ENCODE measurements at regions not wholly inside any gene's neighbourhood (a gene's known extent, or its start where the extent isn't known, plus 50 kb on each side); places are given as distances from the start of the nearest gene placed in this dataset.

GRCh38 chr4:33262824-33263223 lies 2542.7 kb downstream of the PCDH7 start:
- no peaks in the 10 kb centered on the region for H3K9me3 ChIP-seq (ENCODE audit: control insufficient read depth, low read depth, low read length)
- no peaks in the 10 kb centered on the region; a peak in 1 of 5 replicates for H3K9me3 Mint-ChIP-seq

More at GRCh38 chr4:33262824-33263223, 2542.7 kb downstream of the PCDH7 start:
- no peak overlapping the region for H2AFZ ChIP-seq (ENCODE audit: low read length)
- no peaks in the 10 kb centered on the region for H3K79me2 ChIP-seq (ENCODE audit: insufficient read depth, low read length)
- no peak overlapping the region for H3K18ac ChIP-seq (ENCODE audit: insufficient read length, low read depth, low read length)
- no peaks in the 10 kb centered on the region for H3K23me2 ChIP-seq (ENCODE audit: insufficient read length, low read depth, low read length, poor library complexity, severe bottlenecking)
- H2AK5ac ChIP-seq (ENCODE audit: insufficient read length, low read length), result no peak overlapping the region
- no peak overlapping the region for H3K27ac ChIP-seq (ENCODE audit: insufficient read length, low read depth, low read length)
- no CpG with 5 or more reads among the region's 2 CpGs for WGBS (ENCODE audit: extremely low coverage, insufficient read length, low lambda C conversion rate)
- no peaks in the 10 kb centered on the region for H3K27me3 ChIP-seq (ENCODE audit: insufficient read depth, low read length)
- no peaks in the 10 kb centered on the region for H4K20me1 ChIP-seq (ENCODE audit: control insufficient read depth, insufficient read depth, insufficient read length)
- no peak overlapping the region for H3K27ac Mint-ChIP-seq
- no peak for TF ChIP-seq CTCF (conservative IDR thresholded peaks at IDR 0.05)
- no peak overlapping the region for H3K4me2 ChIP-seq (ENCODE audit: insufficient read depth, insufficient read length, low read length)
- no peaks in the 10 kb centered on the region for H3K79me1 ChIP-seq (ENCODE audit: insufficient read depth, low read depth, low read length, poor library complexity, severe bottlenecking)
- no peak overlapping the region for H3K14ac ChIP-seq (ENCODE audit: insufficient read depth, low read length)
- H3K9ac ChIP-seq (ENCODE audit: extremely low read depth, insufficient read length, low read length), result no peak overlapping the region
- H4K8ac ChIP-seq (replicated peaks; ENCODE audit: insufficient read length, low read depth, low read length), result no peak overlapping the region
- H2BK15ac ChIP-seq (ENCODE audit: low read depth, low read length), result no peak overlapping the region
- no peaks in the 10 kb centered on the region for H3K36me3 Mint-ChIP-seq (ENCODE audit: insufficient read depth in 1 of 3, low read depth in 3 of 3)
- no peak overlapping the region for H2BK20ac ChIP-seq (ENCODE audit: low read depth, low read length, poor library complexity, severe bottlenecking)
- no peaks in the 10 kb centered on the region for H3K4me1 Mint-ChIP-seq
- no peak overlapping the region for H3K56ac ChIP-seq (ENCODE audit: insufficient read length, low read depth, low read length)
- no peak overlapping the region for H3K4me3 Mint-ChIP-seq
- no peaks in the 10 kb centered on the region for H3K4me1 ChIP-seq (ENCODE audit: insufficient read depth, low read length)
- no peak overlapping the region for H3T11ph ChIP-seq (ENCODE audit: low read length)
- H4K5ac ChIP-seq (ENCODE audit: insufficient read length, low read depth, low read length), result no peak overlapping the region
- H4K91ac ChIP-seq (ENCODE audit: insufficient read length, low read depth, low read length), result no peak overlapping the region
- no peak overlapping the region for H3K4ac ChIP-seq (ENCODE audit: low read depth, low read length)
- no peaks in the 10 kb centered on the region for H3K27me3 Mint-ChIP-seq (ENCODE audit: low read depth)
- no peak overlapping the region for H2BK5ac ChIP-seq (ENCODE audit: insufficient read length, low read length)
- no peak for DNase-seq
- no peak overlapping the region for H2BK12ac ChIP-seq (ENCODE audit: insufficient read length, low read depth, low read length)
- no peak overlapping the region for H2BK120ac ChIP-seq (ENCODE audit: low read depth, low read length, poor library complexity, severe bottlenecking)
- H3K23ac ChIP-seq (ENCODE audit: insufficient read length, low read depth, low read length), result no peak overlapping the region

Data from H9 (cell line).